A204.1 (cell line): ENCODE measurements at regions not wholly inside any gene's neighbourhood (a gene's known extent, or its start where the extent isn't known, plus 50 kb on each side); places are given as distances from the start of the nearest gene placed in this dataset.

Experiments
- FAIRE-seq: peaks from 2 replicates; lab custom pipeline; 2012; peaks lifted over from hg19 to GRCh38; lab: Jason Lieb, UNC

DNA sequence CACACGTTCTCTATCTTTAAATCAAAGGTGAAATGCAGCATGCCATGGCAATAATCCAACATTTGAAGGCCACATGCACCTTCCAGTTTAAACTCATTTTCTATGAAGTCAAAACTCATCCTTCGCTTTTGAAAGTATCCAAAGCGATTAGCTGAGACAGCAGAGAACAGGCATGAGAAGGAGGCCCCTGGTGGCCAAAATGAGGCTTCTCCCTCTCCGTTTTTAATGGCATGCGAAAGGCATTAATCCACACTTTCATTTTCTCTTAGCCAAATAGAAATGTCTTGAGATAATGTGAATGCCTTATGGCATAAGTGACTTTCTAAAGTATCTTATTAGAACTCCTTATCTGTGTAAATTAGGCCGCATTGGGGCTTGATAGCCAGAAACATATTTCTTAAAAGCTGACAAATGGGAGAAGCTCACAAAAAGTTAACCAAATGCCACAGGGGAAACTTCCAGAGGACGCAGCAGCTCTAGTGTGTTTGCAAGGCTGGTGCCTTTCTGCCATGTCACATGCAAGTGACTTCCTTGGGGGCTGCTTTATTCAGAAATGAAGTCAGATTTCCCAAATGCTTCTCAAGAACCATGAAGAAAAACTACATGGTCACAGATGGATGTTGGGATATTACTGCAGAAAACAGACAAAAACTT is 1189.6 kb downstream of the SORCS1 start:
- FAIRE-seq, result no peak

DNA sequence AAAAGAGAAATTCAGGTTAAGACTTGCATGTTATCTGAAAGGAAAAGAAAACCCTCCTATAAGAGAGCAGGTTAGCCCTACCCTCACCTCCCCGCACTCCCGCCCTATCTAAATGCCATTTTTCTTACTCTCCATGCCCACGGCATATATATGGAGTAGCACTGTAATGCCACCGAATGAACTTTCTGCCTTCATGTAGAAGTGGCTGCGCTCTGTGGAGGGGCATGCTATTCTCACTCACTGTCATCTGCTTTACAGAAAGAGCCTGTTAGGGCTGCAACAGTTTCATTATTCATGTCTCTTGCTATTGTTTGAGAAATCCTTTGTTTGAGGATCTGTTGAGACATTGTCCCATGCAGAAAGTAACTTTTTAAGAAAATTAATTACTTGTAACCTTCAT is 1190.6 kb downstream of the SORCS1 start:
- FAIRE-seq, result no peak

DNA sequence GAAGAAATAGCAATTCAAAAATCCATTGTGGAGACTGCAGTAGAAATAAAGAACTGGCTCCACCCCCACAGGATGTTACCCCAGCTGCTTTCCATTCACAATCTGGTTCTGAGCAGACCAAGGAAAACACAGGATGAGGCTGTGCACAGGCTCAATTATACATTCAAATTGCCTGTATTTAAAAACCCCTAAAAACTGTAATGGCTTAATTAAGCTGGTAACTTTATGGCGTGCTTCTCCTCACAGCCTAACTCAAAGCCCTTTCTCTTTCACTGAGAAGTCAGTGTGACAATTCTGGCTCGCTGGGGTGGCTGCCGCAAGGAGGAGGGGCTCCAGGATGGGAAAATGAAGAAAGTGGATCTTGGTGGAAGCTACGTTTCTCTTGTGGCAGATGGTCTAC is 1191.1 kb downstream of the SORCS1 start:
- FAIRE-seq, result no peak

DNA sequence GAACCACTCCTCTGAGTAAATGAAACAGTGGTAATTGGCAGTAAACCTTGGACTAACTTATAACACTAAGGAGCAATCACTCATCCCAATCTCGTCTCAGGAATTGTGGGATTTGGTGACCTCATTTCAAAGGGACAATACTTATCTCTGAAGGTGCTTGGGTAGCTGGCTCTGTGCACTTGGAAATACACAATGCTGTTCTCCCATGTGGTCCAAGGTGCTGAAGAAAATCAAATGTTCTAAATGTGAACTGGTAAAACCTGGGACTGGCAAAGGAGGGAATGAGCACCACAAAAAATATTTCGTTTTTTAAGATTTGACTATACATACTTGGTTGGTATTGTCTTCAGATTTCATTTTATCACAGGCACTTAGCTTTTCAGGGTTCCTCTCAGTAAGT is 1193.0 kb downstream of the SORCS1 start:
- FAIRE-seq, result no peak

DNA sequence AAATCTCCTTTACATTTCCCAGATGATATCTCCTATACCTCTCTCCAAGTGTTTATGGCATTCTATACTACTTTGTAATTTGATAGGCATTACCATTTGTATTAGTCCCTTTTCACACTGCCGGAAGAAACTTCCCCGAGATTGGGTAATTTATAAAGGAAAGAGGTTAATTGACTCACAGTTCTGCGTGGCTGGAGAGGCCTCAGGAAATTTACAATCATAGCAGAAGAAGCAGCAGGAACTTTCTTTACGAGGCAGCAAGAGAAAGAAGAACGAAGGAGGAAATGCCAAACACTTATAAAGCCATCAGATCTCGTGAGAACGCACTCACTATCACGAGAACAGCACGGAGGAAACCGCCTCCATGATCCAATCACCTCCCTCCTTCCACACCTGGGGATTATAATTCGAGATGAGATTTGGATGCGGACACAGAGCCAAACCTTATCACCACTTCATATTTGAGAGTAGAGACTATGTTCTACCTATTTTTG is 1194.6 kb downstream of the SORCS1 start:
- no peak for FAIRE-seq

DNA sequence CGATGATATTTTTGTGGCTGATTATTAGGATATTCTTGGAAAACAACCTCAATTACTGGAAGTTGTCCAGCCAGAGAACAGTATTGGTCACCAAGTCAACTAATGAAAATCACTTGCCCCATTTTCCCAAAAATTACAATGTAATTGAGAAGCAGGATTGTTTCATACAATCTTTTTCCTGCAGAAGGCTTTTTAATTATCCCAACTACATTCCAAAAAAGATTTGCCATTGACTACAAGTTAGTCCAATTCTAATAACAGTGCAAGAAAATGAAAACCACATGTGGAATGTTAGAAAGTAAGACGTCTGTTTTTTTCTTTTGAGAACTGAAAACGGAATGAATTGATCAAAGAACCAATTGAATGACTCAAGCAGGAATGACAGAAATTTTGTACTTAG is 1195.8 kb downstream of the SORCS1 start:
- FAIRE-seq, result no peak

DNA sequence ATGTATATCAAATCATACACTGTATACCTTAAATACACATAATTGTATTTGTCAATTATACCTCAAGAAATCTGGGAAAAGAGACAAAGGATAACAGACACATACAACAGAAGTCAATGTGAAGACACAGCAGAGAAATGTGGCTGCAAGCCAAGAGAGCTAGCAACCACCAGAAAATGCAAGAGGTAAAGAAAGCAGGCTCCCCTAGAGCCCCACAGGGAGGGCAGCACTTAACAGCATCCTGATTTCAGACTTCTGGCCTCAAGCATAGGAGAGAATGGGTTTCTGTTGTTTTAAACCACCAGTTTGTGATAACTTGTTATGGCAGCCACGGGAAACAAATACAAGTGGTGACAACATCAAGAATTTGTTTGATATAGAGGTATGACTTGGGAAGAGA is 1197.2 kb downstream of the SORCS1 start:
- FAIRE-seq, result no peak

DNA sequence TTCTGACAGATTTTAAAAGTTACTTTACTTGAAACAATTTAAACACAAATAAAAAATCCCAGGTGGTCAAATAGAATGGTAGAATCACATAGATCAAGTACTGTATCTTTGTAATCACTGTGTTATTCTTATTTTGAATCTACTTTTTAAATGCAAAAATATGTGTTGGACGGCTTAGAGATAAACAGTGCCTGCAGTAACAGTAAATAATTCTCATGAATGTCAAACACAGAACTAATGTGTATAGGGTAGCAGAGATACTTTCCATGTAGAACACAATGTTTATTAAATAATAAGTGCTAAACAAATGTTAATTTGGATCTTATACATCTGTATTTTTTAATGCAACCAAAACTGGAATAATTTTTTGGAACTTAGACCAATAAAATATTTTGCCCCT is 1199.4 kb downstream of the SORCS1 start:
- no peak for FAIRE-seq

DNA sequence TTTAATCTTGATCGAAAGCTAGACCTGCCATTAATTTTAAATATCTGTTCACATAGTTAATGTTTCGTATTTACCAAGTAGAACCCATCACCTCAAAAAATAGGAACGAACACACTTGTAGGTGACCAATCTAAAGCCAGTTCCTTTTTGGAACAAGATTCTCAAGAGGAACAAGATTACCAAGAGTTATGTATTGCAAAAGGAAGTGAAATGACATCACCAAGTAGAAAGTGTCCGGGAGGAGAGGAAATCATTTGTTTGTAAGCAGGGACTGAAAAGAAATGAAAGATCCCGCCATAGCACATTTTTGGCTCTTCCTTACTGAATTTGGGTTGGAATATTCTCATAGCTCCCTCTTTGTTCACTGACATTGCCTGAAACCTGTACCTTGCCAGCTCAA is 1200.5 kb downstream of the SORCS1 start:
- FAIRE-seq, result no peak

DNA sequence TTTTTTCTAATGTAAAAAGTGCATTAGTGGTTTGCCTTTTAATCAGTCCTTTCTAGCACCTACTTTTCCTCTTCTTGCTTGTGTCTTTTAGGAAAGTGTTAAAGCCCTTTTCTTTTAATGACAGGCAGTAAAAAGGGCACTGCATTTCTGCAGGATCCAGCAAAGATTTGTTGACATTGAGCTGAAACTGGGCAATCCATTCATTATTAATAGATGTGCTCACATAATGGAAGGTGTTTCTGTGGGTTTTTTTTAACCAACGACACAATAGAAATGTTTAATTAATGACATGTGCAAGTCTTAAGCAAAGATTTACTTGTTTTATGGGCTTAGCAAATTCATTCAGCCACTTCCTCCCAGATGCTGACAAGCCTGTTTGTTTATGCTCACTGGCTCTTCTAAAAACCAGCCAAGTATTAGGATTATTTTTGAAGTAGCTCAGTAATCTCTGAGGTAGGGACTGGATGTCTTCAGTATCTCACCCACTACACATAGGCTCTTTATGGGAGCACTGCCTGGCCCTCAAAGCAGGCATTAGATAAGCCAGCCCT is 1201.1 kb downstream of the SORCS1 start:
- no peak for FAIRE-seq

DNA sequence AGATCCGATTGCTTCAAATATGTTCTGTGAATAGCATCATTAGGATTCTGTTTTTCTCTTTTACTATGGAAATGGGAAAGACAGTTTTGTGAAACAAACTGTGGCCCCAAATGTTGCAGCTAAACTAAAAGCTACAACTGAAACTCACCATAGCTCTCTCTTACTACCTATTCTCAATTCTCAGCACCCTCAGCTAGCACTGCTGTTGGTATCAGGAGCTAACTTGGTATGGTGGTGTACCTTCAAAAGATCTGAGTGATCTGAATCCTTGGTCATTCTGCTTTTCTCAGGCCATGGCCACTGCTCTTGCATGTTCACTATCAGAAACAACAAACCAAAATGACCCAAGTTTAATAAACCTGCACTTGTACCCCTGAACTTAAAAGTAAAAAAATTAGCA is 1208.0 kb downstream of the SORCS1 start:
- FAIRE-seq, result no peak

DNA sequence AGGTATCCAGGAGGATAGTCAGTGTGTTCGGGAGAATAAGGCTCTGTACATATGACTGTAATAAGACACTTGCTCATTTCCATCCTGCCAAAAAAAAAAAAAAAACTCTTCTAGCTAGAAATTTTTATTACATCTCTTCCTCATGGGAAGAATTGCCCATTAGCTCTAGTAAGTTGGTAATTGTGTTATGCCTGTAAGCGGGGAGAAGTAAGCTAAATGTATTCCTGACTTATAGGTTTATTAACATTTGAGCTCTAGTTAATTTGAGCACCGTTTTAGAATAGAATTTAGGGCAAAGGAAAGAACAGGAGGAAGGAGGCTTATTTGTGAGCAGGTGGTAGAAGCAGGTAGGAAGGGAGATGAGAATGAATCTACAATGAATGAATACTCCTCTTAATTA is 1210.6 kb downstream of the SORCS1 start:
- FAIRE-seq, result no peak

DNA sequence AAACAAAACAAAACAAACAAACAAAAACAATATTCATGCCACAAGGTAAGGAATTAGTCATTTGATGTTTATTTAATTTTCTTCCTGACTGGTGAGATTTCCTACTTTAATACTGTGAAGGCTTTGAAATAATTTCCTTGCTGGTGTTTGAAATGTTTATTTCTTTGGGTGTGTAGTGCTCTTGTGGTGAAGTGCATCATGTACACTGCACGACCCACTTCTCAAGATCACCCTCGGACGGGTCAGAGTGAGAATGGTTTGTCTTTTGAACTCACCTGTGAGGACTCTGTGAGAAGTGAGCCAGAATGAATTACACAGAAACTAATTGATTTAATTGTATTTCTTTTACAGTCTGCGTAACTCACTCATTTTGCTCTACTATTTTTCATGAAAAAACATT is 1211.5 kb downstream of the SORCS1 start:
- no peak for FAIRE-seq

DNA sequence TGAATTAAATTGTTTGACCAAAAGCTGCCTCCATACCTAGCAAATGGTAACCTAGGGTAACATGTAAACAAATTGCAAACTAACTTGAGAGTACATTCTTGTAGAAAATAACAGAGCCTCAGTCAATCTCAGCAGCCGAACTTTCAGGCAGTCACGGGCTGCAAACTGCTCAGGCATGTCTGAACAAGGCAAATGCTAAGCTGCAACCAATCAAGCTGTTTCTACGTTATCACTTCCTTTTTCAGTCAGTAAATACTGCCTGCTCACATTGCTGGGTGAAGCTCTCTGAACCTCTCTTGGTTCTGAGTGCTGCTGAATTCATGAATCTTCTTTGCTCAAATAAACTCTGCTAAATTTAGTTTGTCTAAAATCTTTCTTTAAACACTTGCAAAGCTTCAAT is 1212.4 kb downstream of the SORCS1 start:
- FAIRE-seq, result no peak

DNA sequence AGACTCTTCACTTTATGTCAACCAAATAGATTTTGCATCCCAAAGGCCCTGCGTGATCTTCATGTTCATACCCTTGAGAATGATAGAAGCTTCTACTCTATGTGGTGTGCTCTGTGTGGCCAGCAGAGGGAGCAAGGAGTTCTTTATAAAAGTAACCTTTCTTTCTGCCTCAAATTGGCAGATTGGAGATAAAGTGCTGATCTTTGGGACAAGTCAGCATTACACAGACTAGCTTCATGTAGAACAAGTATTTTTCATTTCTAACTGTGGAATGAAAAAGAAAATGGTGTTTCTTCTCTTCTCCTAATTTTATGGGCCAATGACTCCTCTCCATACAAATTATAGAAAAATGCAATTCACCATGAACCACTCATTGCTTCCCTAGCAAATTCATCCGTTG is 1214.1 kb downstream of the SORCS1 start:
- peak; percentile 79 for FAIRE-seq

DNA sequence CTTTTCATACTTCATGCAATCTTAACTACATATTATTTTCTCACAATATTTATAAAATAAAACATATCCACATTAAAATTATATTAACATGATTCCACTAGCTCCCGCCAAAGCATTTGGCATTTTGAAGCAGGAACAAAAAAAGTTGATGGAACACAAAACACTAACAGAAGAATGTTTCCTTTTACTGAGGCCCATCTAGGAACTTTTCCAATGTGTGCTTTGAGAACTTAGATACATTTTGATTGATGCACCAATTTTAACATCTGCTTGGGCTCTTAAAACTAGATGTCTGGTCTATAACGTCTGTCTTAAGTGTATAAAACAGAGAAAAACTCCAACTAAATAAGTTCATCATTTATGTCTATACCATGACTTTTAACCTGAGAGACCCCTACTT is 1214.8 kb downstream of the SORCS1 start:
- no peak for FAIRE-seq

DNA sequence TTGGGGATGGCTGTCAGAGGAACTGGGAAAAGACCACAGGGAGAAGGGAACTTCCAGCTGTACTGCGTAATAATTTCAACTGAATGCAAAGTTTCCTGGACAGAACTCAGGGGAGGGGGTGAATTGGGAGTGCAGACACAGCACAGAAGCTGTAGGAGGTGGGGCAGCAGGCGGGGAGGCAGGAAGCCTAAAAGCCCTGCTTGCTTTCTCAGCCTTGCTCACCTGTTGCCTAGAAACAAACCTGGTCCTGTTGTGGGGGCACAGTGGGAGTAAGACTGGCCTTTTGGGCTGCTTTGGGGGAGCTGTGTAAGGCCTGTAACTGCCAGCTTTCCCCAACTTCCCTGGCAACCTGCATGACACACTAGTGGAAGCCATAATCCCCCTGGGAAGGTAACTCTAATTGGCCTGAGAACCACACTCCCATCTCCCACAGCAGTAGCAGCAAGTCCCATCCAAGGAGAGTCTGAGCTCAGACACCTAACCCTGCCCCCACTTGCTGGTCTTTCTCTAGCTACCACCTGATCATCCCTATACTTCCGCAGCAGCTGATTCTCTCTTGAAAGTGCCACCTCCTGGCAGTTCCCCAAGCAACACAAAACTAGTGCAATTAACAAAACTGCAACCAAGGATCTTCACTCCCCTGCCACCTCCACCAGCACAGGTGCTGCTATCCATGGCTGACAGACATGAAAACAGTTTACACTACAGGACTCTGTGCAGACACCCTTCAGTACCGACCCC is 1239.3 kb downstream of the SORCS1 start:
- no peak for FAIRE-seq

DNA sequence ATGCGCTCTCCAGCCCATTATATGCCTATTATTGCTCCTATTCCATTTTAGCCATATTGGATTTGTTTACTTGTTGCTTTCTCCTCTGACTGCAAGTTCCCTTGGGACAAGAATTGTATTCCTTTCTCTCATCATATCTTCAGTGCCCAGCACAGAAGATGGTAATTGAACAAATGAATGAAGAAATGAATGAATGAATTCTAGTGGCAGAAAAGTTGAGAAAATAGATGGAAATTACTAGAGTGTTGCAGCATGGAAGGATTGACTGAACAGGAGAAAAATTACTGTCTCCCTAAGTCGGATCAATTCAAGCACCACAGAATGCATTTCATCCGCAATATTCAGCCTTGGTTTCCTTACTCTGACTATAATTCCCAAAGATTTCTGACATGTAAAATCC is 1243.2 kb downstream of the SORCS1 start:
- no peak for FAIRE-seq

DNA sequence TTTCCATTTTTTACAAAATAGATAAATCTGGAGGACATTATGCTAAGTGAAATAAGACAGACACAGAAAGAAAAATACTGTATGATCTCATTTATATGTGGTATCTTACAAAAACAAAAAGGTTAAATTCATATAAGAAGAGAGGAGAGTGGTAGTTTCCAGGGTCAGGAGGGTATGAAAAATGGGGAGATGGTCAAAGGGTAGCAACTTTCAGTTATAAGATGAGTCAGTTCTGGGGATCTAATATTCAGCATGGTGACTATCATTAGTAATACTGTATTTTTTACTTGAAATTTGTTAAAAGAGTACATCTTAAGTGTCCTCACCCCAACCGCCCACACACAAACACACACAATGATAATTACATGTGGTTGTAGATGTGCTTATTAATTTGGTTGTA is 1250.1 kb downstream of the SORCS1 start:
- no peak for FAIRE-seq

DNA sequence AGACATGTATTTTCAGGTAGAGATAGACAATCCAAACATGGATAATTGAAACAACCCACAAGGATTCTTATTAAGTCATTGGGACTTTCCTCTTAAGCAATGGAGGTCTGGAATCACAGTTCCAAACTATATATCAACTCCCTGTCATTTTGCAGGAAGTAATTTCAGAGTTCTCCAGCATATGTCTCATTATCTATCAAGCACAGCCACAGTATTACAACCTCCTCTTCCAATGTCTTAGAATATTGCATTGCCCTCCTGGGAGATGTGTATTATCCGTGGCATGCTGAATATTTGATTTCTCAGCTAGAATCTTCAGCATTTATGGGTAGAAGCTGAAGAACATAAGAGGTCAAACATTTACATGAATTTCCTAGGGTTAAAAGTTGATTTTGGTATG is 1255.8 kb downstream of the SORCS1 start:
- no peak for FAIRE-seq

DNA sequence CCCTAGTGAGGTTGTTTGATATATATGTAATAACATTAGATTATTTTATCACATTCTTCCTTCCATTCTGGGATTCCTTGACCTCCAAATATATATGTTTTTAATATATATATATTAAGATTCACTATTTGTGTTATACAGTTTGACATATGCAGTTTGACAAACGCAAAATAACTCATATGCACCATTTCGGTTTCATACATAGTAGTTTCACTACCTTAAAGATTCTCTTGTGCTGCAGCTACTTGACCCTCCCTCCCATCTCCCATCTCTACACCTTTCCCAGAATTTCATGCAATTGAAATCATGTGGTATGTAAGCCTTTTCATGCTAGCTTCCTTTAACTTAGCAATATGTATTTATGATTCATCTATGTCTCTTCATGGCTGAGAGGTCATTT is 1244.4 kb downstream of the SORCS3 start:
- no peak for FAIRE-seq

DNA sequence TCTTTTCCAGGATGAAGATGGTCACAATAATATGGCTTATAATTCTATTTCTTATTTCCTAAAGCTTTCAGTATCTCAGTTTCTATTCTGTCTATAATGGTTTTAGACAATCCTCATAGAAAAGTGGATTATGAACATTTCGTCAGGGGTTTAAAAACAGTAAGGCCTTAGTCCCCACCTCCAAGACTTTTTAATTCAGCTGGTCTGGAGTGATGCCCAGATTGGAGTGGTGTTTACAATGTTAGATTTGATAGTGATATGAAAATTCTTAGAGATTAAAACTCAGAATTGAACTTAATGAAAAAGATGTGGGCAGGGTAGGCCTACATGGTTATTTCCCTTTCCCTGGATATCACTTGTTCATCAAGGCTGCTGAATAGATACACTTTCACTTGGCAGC is 1238.3 kb downstream of the SORCS3 start:
- FAIRE-seq, result no peak

DNA sequence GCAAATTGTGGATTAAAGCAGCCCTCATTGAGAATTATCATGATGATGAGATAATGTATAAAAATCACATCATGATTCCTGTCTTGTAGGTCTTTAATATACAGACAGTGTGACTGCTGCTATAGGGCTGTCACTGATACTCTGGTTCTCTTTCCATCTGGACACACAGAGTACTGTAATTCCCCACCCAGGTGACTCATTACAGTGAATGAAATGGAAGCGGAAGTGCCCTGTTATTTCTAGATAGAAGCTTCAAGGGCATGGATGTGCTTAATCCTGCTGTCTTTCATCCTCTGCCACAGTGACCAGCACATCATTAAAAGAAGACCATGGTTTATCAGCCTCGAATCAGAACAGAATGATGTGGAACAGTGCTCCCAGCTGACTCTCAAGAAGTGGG is 1234.0 kb downstream of the SORCS3 start:
- no peak for FAIRE-seq

DNA sequence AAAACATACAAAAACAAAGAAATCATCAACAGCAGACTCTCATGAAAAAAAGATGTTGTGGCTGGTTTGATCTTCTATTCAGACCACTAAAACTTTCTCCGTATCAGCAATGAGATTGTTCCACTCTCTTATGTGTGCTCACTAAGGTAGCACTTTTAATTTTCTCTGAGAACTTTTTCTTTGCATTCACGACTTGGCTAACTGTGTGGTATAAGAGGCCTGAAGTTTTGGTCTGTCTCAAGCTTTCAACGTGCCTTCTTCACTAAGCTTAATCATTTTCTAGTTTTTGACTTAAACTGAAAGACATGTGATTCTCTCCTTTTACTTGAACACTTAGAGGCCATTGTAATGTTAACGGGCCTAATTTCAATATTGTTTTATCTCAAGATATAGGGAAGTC is 1231.6 kb downstream of the SORCS3 start:
- FAIRE-seq, result no peak
